ENCODE measurements at regions not wholly inside any gene's neighbourhood (a gene's known extent, or its start where the extent isn't known, plus 50 kb on each side); places are given as distances from the start of the nearest gene placed in this dataset.

DNA sequence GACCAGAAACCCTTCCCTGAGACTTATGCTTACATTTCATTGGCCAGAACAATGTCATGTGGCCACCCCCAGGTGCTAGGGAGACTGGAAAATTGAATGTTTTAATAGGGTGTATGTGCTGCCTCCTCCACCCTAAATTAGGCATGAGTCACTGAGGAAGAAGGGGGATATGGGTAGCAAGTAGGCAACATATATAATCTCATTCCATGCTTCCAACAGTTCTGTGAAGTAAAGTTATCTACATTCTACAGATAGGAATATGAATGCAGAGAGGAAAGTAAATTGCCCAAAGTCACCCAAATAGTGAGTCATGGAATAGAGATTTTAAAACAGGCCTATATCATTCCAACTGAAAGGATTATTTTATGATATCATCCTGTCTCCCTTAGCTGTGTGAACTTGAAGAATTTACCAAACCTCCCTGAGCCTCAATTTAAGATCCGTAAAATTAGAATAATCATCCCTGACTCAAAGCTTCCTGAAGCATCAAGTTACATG, 168.6 kb upstream of the FGGY start:
- no peak for DNase-seq

DNA sequence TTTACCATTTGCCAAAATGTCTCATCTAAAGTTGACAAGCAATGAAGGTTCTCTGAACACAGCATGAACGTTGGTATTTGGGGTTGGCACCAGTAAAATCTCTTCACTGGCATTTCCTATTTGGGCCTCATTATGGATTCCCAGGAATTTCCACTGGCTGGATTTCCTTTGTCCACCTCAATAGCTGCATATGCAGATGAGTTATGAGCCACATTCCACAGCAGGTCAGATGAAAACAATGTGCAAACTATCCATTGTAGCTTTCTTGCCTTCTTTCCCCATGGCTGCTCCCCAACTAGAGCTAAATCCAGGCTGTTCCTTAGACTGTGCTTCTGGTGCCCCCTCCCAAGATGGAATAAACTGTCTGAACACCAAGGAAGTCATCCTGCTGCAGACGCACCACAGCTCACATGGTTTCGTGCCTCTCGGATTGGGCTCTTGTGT, 168.1 kb upstream of the FGGY start:
- no peak for DNase-seq

DNA sequence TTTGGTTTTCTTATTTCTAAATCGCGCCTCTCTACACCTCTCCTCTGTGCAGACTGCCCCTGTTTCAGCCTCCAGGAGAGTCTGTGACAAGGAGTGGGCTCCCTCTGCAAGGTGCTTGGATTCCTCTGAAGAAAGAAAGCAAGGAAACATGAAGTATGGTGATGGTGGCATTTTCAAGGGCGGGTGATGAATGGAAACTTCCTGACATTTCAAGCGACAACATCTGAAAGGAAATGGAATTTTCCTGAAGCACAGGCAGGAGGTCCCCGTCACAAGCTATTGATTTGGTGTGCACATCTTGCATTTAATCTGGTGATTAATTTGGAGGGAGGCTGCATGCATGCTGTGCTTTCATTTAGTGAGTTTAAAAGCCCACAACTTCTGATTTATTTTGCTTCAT, 164.6 kb upstream of the FGGY start:
- no peak for DNase-seq

- DNase-seq = no peak
Measured at GRCh38 chr1:59133997-59134396, 162.9 kb upstream of the FGGY start.

DNA sequence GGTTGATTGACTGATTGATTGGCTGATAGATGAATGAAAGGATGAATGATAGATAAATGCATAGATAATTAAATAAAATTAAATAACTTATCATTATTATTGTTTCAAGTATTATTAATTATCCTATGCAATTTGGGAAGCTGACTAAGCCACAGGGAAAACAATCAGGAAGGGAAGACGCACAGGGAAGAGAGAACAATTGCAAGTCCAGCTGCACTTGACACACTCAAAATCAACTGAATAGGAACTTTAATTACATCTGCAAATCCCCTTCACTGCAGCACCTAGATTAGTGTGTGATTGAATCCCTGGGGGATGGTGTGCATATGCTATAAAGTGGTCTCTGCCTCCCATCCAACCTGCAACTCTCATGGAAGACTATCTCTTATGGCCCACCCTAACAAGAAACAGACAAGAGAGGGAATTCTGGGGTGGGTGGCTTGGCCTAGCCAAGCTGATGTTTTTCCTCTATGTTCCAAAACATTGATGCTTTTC, 161.1 kb upstream of the FGGY start:
- no peak for DNase-seq

DNA sequence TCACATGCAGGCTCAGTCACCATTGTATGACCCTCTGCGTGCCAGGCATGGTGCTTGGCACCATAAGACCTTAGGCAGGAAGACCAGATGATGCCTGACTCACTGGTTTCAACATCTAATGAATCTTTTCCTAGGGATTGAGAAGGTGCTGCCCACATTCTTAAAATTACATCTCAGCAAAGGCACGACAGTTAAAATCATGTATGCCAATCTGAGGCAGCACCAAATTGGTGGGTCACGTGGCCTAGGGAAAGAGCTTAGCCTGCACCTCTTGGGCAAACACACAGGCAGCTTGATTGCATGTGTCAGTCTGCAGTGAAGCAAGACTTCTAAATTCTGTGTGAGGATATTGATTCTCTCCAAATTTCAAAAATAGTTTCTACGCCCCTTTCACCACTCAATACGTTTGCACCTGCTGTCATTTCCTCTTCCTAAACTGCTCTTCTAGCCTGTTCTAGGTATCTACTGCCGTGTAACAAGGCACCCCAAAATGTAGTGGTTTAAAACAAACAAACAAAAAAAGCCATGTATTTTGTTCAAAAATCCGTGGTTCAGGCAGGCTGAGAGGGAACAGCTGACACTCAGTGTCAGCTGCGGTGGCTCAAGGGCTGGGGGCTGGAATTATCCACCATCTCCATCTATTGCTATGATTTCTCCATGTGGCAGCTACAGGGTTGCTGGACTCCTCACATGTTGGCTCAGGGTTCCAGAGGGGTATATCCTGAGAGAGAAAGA, 160.2 kb upstream of the FGGY start:
- no peak for DNase-seq

DNA sequence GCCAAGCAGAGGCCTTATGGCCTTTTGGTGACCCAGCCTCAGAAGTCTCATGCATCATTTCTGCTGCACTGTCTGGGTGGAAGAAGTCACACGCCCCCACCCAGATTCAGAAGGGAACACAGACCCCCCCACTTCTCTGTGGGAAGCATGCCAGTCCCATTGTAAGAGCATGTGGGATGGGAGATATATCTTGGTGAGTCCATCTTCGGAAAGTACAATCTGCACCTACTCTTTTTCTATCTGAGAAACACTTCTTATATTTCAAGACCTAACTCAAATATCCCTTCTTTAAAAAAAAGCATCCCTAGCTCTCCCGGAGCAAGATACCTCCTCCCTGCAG, 159.6 kb upstream of the FGGY start:
- no peak for DNase-seq

DNA sequence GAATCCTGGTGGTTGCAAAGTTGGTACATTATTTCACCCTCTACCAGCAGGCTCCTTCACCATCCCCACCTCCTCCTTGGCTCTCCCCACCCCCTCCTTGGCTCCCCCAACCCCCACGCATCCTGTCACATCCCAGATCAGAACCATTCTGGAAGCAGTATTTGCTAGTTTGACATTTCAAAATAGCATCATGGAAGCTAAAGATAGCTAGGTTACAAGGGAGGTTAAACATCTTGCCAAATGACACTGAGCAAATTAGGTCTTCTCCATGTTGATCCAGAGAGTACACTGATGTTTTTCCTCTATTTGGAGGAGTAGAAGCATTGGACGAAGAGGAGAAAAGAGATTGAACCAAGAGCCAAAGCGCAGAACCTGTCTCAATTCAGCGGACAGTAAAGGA, 158.9 kb upstream of the FGGY start:
- DNase-seq = no peak

GRCh38 chr1:59138402-59138801, 158.5 kb upstream of the FGGY start:
- no peak for DNase-seq

DNA sequence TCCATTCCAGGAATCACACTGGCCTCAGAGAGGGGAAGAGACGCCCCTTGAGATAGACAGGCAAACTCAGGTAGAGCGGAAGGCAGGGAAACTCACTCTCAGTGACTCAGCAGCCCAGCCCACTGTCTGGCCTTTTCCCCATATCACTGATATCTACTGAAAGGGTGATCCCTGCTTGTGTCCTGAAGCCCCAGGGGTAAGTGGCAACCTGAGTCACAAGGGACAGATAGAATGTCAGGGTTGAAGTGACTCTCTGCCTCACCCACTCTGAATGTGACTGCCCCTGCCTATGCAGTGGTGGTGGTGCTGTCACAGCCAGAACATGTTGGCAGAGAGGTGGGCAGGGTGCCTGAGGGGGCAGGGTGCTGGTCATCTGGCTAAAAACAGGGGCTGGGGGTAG, 157.5 kb upstream of the FGGY start:
- DNase-seq = no peak

DNA sequence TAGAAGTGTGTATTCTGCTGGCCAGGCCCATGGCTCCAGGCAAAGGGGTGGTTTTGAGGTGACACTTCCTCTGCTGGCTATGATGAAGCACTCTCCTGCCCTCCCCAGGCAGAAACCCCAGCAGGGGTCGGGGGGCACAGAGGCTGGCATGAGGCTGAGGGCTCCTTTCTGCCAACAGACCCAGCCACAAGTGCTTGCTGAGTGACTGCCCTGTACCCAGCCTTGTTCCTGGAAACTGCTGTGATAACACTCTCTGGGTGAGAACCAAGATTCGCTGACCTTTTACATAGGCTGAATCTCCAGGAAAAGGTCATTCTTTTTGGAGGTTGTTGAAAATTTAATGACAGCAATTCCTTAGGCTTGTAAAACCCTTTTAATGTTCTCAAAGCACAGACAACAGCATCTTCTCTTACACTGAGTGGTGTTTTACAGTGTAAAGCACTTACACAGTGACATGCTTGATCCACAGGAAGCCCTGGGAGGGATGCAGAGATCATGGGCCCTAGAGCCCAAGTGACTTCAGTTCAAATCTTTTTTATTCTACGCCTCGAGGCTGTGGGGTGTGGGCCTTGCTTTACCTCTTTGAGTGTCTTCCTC, 155.5 kb upstream of the FGGY start:
- no peak for DNase-seq

DNA sequence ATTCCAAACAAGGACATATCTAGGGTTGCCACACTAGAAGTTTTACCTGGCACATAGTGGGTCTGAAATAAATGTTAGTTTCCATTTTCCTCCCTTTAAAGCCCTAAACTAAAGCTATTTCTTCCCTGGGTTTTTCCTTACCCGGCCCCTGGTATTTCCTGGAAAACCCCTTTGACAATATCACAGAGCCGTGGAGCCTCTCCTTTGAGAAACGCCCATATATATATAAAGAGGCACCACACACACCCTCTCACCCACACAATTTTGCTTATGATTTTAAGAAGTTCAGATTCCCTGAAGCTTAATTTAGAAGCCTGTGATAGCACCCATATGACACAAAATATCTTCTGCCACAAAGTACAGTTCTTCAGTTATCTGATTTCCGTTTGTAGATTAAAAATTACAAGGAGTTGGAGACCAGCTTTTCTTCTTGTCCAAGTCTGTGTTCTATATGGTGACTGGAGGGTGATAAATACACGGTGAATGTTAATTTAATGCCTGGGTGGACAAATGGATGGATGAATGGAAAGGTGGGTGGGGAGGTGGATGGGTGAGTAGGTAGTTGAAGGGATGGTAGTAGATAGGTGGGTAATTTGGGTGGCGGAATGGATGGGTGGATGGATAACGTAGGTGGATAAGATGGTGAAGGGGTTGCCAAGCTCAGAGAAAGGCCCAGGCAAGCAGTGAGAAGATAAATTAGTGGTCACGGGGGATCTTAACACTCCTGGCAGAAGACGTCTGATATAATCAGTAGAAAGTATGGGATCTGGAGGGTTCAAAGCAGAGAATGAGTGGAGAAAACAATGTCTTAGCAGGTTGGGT, 154.4 kb upstream of the FGGY start:
- DNase-seq = no peak

DNA sequence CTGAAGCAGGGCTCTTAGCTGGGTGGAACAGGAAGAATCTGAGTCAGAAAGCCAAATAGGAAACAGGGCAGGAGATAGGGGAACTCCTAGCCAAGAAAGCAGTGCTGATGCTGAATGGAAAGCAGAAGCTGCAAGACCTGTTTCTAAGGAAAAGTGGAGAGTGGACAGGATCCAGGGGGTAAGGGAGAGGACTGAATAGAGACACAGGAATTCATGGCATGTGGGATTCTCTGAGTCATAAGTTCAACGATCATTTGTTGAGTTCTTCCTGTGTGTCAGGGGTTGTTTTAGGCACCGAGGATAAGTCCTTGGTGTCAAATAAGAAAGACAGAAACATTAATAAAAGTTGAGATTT, 153.8 kb upstream of the FGGY start:
- DNase-seq = no peak

DNA sequence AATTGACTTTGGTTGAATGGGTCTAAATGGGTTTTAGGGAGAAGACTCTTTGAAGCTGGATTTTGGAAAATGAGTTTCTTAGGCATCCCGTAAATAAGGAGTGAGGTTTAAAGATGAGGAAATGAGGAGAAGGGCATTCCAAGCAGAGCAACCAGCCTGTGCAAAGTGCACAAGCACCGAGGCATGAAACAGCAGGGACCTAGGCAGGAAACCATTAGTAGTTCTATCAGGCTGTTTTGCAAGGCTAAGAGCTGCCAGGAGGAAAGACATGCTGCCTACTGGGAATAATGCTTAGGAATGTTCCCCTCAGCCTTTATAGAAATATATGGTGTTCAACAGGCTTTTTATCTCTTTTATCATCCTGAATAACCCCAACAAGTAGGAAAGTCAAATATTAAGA, 153.1 kb upstream of the FGGY start:
- DNase-seq = no peak

DNA sequence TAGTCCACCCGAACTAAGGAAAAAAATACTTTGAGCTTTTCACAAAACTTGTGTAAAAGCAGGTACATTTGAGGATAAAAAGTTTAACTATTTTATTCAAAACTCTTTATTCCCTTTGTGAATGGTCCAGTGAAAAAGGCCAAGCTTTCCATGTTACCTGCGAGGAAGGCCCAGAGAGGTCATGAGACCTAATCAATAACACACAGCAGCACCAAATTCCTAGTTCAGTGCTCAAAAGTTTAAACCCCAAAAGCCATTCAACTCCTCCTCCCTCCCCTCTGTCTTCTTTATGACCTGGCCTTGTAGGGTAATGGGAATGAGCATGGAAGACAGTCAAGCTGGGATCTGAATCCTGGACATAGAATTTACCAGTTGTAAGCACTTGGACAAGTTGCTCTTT, 151.9 kb upstream of the FGGY start:
- DNase-seq = no peak

DNA sequence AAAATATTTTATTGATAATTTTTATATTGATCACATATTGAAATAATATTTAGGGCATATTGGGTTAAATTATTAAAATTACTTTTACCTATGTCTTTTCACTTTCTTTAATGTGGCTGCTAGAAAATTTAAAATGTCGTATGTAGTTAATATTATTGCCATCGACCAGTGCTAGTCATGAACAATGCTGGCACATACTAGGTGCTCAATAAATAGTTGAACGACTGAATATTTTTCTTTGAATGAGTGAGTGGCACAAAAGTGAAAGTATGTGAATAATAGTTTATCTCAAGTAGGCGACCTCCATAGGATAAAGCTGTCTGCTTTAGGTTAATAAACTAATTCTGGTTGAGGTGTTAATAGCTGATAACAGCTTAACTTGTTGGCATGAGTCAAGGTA, 150.8 kb upstream of the FGGY start:
- no peak for DNase-seq

DNA sequence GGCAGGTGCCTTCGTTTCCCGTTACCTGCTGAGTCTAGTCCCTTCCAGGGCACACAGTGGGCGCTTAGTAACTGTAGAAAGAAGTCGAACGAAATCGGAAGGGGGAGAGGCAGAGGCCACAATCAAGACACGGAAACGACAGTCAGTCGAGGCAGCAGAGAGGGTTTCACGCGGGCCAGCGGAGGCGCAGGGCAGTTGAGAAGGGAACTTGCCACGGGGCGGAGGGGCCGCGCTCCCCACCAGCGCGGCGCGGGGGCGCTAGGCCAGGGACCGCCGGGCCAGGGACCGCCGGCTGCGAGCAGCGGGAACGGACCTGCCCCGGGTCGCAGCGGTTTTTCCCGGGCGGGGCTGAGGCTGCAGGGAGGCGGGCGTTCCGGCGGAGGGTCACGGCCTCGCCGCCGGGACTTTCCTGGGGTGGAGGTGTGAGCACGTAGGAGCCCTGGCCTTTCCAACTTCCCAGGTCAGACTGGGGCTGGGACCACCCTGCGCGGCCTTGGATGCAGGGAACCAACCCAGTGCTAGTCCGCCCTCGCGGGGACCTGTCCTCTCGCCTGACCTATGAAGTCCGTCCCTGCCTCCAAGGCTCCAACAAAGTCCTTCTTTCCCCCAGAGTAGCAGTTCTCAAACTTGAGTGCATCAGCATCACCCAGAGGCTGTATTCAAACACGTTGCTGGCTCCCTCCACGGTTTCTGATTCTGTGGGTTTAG, 150.1 kb upstream of the FGGY start:
- DNase-seq = peak; percentile 36

- no peak for DNase-seq
Measured at GRCh38 chr1:59149435-59149834, 147.5 kb upstream of the FGGY start.

DNA sequence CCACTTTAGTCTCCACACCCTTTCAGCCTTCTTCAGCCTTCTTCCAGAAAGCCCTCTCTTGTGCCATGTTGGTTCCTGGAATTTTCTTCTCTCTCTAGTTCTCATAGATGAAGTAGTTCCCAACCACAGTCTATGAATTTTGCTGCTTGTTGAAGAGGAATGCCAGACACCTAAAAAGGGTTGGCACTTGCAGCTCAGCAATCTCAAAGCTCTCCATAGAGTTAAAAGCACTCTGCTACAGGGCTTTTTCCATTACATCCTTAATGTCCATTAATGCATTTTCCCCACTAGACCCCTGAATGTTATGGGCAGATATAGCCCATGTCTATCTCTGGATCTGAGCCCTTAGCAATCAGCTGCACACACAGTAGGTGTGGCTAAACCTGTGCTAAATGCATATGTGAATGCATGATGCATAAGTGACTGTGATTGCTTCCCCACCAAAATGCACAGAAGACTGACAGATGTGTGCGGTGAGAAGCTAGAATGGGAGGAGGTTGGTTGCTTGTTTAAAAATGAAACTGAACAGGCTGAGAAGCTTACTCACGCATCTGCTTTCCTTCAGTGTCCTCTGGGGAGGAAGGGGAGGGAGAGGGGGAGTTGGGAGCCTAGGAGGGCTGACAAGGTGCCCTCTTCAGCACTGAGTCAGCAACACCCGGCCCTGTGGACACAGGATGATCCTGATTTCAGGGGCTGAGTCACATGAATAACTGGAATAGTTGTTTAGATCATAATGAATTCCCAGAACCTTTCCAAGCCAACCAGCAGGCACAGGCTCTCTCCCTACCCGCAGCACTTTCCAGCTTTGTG, 146.1 kb upstream of the FGGY start:
- DNase-seq = peak; percentile 9

DNA sequence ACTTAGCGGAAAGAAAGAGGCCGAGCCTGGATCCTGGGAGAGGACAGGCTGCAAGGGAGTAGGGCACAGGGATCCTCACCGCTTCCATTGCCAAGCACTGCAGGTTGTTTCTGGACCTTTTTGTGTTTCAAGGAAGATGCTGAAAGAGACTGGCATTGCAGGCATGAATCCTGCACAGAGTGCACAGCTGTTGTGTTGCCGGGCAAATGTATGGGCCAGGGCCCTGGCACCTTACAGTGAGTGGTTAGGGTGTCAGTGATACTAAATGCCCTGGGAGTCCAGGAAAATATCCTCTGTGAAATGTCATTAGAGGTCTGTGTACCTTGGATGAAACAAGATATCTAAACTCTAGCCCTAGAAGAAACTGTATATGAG, 145.5 kb upstream of the FGGY start:
- DNase-seq = no peak

DNA sequence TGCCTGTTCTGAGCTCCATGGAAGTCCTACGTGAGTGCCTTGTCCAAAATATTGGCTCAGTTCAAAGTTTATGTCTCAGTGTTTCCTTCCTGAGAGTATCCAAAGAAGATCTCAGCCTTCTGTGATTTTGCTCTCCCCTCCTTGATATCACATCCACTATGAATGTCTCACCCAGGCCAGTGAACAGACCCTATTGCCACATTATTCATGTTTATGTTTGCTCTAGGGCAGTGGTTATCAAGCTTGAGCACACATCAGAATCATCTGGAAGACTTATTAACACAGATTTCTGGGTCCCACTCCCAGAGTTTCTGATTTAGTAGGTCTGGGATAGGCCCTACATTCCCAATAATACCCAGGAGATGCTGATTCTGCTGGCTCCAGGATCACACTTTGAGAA, 145.0 kb upstream of the FGGY start:
- DNase-seq = no peak

DNA sequence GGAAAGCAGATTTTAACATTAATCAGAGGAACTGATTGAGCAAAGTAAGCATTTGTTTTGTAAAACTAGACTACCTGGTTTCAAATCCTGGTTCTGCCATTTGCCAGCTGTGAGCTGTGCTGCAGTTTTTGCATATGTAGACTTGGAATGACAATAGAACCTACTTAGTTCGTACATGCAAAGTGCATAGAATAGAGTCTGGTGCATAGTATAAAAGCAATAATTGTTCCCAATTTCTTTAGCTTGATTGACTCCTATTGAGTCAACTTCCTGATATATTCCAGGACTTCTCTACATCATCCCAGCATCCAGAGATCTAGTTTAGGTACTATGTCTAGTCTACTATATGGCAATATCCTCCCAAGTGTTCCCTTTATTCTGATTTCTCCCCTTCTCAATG, 144.4 kb upstream of the FGGY start:
- no peak for DNase-seq

DNA sequence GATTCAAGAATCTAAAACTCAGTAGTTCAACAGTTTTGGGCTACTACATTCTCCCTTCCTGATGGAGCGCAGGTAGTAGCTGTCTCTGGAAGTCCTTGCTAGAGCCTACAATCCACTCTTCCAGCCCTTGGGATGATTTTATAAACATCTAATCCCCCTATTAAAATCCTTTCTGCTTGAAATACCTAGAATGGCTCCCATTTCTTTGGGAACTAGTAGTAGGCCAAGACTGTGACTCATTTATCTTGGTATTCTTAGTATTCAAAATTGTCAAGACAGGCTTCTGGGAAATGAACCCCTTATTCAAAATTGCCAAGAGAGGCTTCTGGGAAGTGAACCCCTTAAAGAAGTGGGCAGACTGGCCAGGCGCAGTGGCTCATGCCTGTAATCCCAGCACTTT, 142.5 kb upstream of the FGGY start:
- DNase-seq = no peak

Measured in activated CD4-positive, alpha-beta T cell treated with anti-CD3 and anti-CD28 coated beads for 48 hours (primary cell).